HepG2 (cell line): ENCODE measurements at regions not wholly inside any gene's neighbourhood (a gene's known extent, or its start where the extent isn't known, plus 50 kb on each side); places are given as distances from the start of the nearest gene placed in this dataset.
"Not testable (repeated sequence)": the region's sequence is repeated elsewhere in the genome, so short reads cannot be mapped to it uniquely, and the experiment has no call there.

Experiments used
- ATAC-seq: fragments of 200-7000 bp; cut with Tn5 transposase; 3 replicates; pipeline ENCODE4 v1.9.1; 2020; ENCODE audit warnings: mild to moderate bottlenecking, moderate library complexity
- BruUV-seq: library from RNA; stranded (reverse); fragments of 400-500 nt; replicated peaks from 2 replicates; lab custom pipeline; 2021; lab: Mats Ljungman, UMichigan
- CTCF ChIA-PET: fragments of 300-600 bp; formaldehyde crosslinking; extraction: SDS; loops from one replicate; lab custom pipeline; 2021; ENCODE audit warnings: low total read pairs, inconsistent platforms, low intra/inter-chr PET ratio; lab: Yijun Ruan, JAX
- POLR2A ChIA-PET: fragments of 350-600 bp; sonication (Branson Sonifier 250); formaldehyde crosslinking; loops from one replicate; lab custom pipeline; 2020; ENCODE audit warnings: antibody characterized with exemption, inconsistent platforms; lab: Yijun Ruan, JAX
- DNase-seq: peaks from one replicate; pipeline ENCODE4 v3.0.0-alpha.2; 2015; ENCODE audit warnings: low spot score
- FAIRE-seq: peaks from 3 replicates; lab custom pipeline; 2011; peaks lifted over from hg19 to GRCh38; lab: Jason Lieb, UNC
- H2AFZ ChIP-seq: one replicate; pipeline ENCODE4 v1.6.1; 2011; ENCODE audit warnings: low read length, inconsistent platforms
- H3K27ac ChIP-seq: fragments of 300-600 bp; 3 replicates; pipeline ENCODE4 v1.8.0; 2011; ENCODE audit warnings: mixed run types, mild to moderate bottlenecking, mixed read lengths, low read length, inconsistent platforms; ENCODE audit not compliant: insufficient read depth; ENCODE audit errors: extremely low read length
- H3K27me3 ChIP-seq, 2 experiments: fragments of 200-600 bp in 1 of 2; 2 replicates in 1 of 2; 3 replicates in 1 of 2; pipeline versions ENCODE4 v1.6.0 to v1.8.0; 2011; ENCODE audit warnings: low read length in 2 of 2, mild to moderate bottlenecking in 2 of 2, moderate library complexity in 2 of 2, inconsistent platforms in 1 of 2; ENCODE audit not compliant: insufficient read depth in 2 of 2, control insufficient read depth in 1 of 2
- H3K36me3 ChIP-seq, 2 experiments: fragments of 200-600 bp in 1 of 2; replicated peaks in 1 of 2; 2 replicates in 1 of 2; 3 replicates in 1 of 2; pipeline versions ENCODE4 v1.5.1 to v1.8.0; 2011; ENCODE audit warnings: low read length in 2 of 2, inconsistent platforms in 1 of 2; ENCODE audit not compliant: insufficient read depth in 2 of 2, control insufficient read depth in 1 of 2
- H3K4me1 ChIP-seq: 2 replicates; pipeline ENCODE4 v1.5.1; 2012; ENCODE audit warnings: low read length, inconsistent platforms; ENCODE audit not compliant: insufficient read depth
- H3K4me2 ChIP-seq: 2 replicates; pipeline ENCODE4 v1.6.0; 2011; ENCODE audit warnings: low read depth, low read length, inconsistent platforms
- H3K4me3 ChIP-seq, 3 experiments: fragments of 200-600 bp in 1 of 3; sonication (generic), shearing (Covaris generic) in 1 of 3; replicated peaks in 1 of 3; 2 replicates each; pipeline ENCODE4 v1.5.1; 2011 to 2016; ENCODE audit warnings: low read length in 3 of 3, inconsistent platforms in 2 of 3, low read depth in 2 of 3, mild to moderate bottlenecking in 2 of 3, control low read depth in 1 of 3, mixed read lengths in 1 of 3; ENCODE audit not compliant: insufficient read depth in 1 of 3
- H3K79me2 ChIP-seq: one replicate; pipeline ENCODE4 v1.6.1; 2011; ENCODE audit warnings: low read length, inconsistent platforms; ENCODE audit not compliant: insufficient read depth
- H3K9ac ChIP-seq: 2 replicates; pipeline ENCODE4 v1.6.0; 2011; ENCODE audit warnings: mild to moderate bottlenecking, low read depth, low read length, inconsistent platforms; ENCODE audit not compliant: insufficient read depth
- H3K9me3 ChIP-seq: 2 replicates; pipeline ENCODE4 v1.5.1; 2012; ENCODE audit warnings: mild to moderate bottlenecking, low read length
- H4K20me1 ChIP-seq: 2 replicates; pipeline ENCODE4 v1.6.0; 2011; ENCODE audit warnings: inconsistent platforms, mild to moderate bottlenecking, low read length, moderate library complexity; ENCODE audit not compliant: insufficient read depth
- WGBS: methylation state at CpG from one replicate; pipeline ENCODE4 v1.1.6; 2017; ENCODE audit warnings: low lambda C conversion rate; 5-methylcytosine and 5-hydroxymethylcytosine counted together
- in situ Hi-C: cut with HindIII; loops from 2 replicates; pipeline ENCODE4 v1.10.0; 2017; ENCODE audit warnings: low pct_unique_long_range_greater_than_20kb; ENCODE audit not compliant: extremely low pct_ligation_motif_present
- intact Hi-C: fragments of 100-400 bp; cut with micrococcal nuclease; formaldehyde crosslinking; loops from one replicate; pipeline ENCODE4 v1.10.0; 2022; ENCODE audit not compliant: unreplicated experiment

GRCh38 chr1:146322893-146323292 is 94.1 kb upstream of the NOTCH2NLA start:
- POLR2A ChIA-PET, in situ Hi-C loops: not testable (repeated sequence)

GRCh38 chr1:146318715-146319114 is 89.9 kb upstream of the NOTCH2NLA start:
- H3K27me3 ChIP-seq, ATAC-seq, in situ Hi-C loops, H3K4me2 ChIP-seq, H3K36me3 ChIP-seq, H4K20me1 ChIP-seq, H3K79me2 ChIP-seq, H3K9me3 ChIP-seq, CTCF ChIA-PET, BruUV-seq, H3K9ac ChIP-seq, H3K4me3 ChIP-seq, H2AFZ ChIP-seq, H3K4me1 ChIP-seq, FAIRE-seq, DNase-seq, POLR2A ChIA-PET, intact Hi-C loops, H3K27ac ChIP-seq: not testable (repeated sequence)
- WGBS: 53% methylated on average over 2 of the region's 4 CpGs

More at GRCh38 chr1:146322893-146323292, 94.1 kb upstream of the NOTCH2NLA start:
- H3K36me3 ChIP-seq, DNase-seq, H3K9me3 ChIP-seq, H3K4me1 ChIP-seq, CTCF ChIA-PET, H2AFZ ChIP-seq, H3K27ac ChIP-seq, H3K4me3 ChIP-seq, FAIRE-seq, BruUV-seq, H3K27me3 ChIP-seq, H3K4me2 ChIP-seq, H4K20me1 ChIP-seq, H3K79me2 ChIP-seq, ATAC-seq, H3K9ac ChIP-seq, intact Hi-C loops: not testable (repeated sequence)
- 0% methylated on average over 1 of the region's 4 CpGs for WGBS

DNA sequence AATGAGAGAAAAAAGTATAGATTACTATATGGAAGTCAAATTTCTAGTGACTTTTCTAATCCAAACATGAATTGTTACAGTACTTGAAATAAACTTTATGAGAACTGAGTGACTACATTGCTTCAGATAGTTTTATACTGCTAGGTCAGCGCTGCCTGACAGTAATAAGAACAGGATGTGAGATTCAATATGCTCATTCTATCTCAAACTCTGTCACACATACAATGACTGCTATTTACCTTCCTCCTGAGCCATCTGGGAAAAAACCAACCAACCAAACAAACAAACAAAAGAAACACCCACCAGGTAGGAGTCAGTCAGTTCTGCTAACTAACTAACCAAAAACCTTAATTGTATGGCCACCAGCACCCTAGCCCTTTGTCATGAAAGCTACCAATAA is 89.0 kb upstream of the NOTCH2NLA start:
- not testable (repeated sequence) for FAIRE-seq

GRCh38 chr1:146314449-146315246 is 85.8 kb upstream of the NOTCH2NLA start:
- in situ Hi-C loops, POLR2A ChIA-PET: not testable (repeated sequence)

More for the DNA sequence above, 89.0 kb upstream of the NOTCH2NLA start:
- H4K20me1 ChIP-seq, H2AFZ ChIP-seq, H3K36me3 ChIP-seq, CTCF ChIA-PET, ATAC-seq, H3K27me3 ChIP-seq, H3K27ac ChIP-seq, POLR2A ChIA-PET, H3K9ac ChIP-seq, in situ Hi-C loops, DNase-seq, H3K4me1 ChIP-seq, intact Hi-C loops, H3K79me2 ChIP-seq, BruUV-seq, H3K4me2 ChIP-seq, H3K4me3 ChIP-seq, H3K9me3 ChIP-seq: not testable (repeated sequence)
- WGBS: 75% methylated on average over 1 of the region's 1 CpG

More at GRCh38 chr1:146314449-146315246, 85.8 kb upstream of the NOTCH2NLA start:
- DNase-seq, intact Hi-C loops, FAIRE-seq, H3K4me1 ChIP-seq, H3K79me2 ChIP-seq, BruUV-seq, ATAC-seq, H3K9ac ChIP-seq, H4K20me1 ChIP-seq, H2AFZ ChIP-seq, H3K36me3 ChIP-seq, H3K27me3 ChIP-seq, H3K27ac ChIP-seq, H3K9me3 ChIP-seq, H3K4me3 ChIP-seq, H3K4me2 ChIP-seq, CTCF ChIA-PET: not testable (repeated sequence)
- WGBS: no CpG with 5 or more reads among the region's 5 CpGs
